HG02885 (cell line): ENCODE measurements at regions not wholly inside any gene's neighbourhood (a gene's known extent, or its start where the extent isn't known, plus 50 kb on each side); places are given as distances from the start of the nearest gene placed in this dataset.
"Not testable (repeated sequence)": the region's sequence is repeated elsewhere in the genome, so short reads cannot be mapped to it uniquely, and the experiment has no call there.

Source experiments
- ATAC-seq: cut with Tn5 transposase; IDR thresholded peaks from one replicate; pipeline ENCODE4 v1.9.1; 2021; ENCODE audit warnings: mild to moderate bottlenecking; ENCODE audit not compliant: unreplicated experiment, poor library complexity

GRCh38 chr11:16606784-16607674, 131.4 kb upstream of the C11orf58 start:
- no peak for ATAC-seq

- peak; percentile 93 for ATAC-seq
Measured at GRCh38 chr11:16605894-16606783, 132.3 kb upstream of the C11orf58 start.

- no peak for ATAC-seq
Measured at GRCh38 chr11:16605389-16605893, 133.0 kb upstream of the C11orf58 start.

DNA sequence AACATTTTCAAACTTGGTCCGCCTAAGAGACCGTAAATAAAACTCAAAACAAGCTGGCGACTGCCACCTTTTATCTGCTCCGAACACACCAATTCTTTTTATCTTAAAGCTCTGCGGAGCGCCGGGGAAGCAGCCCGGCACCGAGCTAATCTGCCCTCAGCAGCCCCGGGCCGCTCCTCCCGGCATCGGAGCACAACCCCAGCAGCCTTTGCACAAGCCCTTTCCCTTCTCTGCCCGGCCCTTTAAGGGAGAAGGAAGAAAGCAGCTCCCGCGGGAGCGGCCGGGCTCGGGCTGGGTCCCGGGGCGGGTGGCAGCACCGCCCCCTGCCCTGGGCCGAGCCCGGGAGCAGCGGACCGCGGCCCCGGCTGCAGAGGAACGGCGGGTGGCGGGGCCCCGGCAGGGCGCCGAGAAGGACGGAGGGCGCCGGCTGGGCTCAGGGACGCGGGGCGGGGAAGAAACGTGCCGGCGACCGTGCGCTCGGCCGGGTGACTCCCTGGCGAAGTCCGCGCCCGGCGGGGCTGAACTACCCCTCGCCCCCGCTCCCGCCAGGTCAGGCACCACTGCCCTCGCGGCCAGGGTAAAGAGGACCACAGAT, 133.6 kb upstream of the C11orf58 start:
- no peak for ATAC-seq

DNA sequence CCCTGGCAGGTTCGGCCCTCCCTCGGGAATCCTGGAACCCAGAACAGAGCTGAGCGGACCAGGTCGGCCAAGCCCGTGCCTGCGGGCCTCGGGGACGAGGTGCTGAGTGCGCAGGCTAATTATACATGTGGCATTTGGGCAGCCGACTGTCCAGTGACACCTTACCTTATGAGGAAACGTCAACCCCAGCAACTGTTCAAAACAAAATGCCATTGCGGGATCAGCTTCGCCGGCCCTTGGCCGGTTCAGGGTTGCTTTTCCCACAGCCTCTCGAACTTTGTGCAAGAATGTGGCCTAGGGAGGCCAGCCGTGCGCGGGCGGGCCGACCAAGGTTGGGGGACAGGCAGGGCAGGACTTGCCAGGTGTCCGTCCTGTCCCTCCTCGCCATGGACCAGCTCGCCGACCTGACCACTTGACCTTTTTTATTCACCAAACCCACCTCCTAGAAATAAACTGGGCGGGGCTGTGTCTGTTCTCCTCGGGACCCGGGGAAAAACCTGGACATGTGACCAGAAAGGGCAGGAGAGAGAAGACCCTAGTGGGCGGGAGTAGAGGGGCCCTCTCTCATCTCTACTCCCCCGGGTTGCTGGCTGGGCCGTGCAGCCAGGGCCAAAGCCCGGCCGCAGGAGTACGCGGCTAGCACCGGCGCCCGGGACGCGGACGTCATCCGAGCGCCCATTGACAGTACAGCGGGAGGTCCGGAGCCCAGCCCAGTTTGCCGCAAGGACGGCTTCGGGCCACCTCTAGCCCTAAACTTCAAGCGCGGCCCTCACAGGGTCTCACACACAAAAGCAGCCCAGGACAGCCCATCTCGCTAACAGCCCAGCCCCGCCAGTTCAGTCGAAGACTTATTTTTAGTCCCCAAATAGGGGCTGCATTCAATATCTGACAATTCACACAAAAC, 134.3 kb upstream of the C11orf58 start:
- ATAC-seq: no peak

GRCh38 chr11:16603245-16603644, 135.2 kb upstream of the C11orf58 start:
- ATAC-seq: no peak

GRCh38 chr11:16598906-16599305, 139.5 kb upstream of the C11orf58 start:
- ATAC-seq: no peak

GRCh38 chr11:16598032-16598431, 140.4 kb upstream of the C11orf58 start:
- no peak for ATAC-seq

DNA sequence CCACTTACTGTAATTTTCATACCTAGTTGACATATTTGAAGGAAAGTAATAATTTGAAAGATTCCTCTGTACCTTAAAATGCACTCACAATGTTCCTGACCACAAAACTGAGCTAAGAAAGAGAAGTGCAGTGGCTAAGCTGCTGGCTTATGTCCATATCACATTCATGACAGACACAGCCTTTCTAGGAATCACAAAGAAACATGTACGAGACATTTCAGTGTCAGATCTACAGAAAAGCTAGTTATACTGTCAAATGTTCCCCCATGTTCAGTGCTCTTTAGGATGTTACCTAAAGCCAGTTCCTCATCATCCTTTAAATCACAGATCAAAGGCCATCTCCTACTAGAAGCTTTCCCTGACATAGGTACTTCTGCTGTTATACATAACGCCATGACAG, 142.2 kb upstream of the C11orf58 start:
- no peak for ATAC-seq

DNA sequence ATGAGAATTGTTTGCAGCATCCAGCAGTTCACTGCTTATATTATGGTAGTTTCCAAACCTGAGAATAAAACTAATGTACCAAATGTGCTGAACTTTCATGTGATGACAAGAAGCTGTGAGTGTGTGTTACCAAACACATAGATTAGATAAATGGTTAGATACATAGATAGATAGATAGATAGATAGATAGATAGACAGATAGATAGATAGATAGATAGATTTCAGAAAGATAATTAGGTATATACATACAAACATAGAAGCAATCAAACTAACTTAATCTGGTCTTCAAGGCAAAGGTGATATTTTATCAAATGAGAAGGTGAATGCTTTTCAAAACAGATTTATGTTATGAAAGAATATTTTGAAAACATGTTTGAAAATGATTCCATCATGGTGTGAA, 147.3 kb upstream of the C11orf58 start:
- no peak for ATAC-seq

- ATAC-seq: no peak
Measured at GRCh38 chr11:16587670-16588069, 150.8 kb upstream of the C11orf58 start.

- ATAC-seq: no peak
Measured at GRCh38 chr11:16584569-16584968, 153.9 kb upstream of the C11orf58 start.

DNA sequence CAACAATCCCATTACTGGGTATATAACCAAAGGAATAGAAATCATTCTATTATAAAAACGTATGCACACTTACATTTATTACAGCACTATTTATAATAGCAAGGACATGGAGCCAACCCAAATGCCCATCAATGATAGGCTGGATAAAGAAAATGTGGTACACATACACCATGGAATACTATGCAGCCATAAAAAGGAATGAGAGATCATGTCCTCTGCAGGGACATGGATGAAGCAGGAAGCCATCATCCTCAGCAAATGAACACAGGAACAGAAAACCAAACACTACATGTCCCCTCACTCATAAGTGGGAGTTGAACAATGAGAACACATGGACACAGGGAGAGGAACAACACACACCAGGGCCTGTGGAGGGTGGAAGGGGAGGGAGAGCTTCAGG, 157.4 kb upstream of the C11orf58 start:
- not testable (repeated sequence) for ATAC-seq

DNA sequence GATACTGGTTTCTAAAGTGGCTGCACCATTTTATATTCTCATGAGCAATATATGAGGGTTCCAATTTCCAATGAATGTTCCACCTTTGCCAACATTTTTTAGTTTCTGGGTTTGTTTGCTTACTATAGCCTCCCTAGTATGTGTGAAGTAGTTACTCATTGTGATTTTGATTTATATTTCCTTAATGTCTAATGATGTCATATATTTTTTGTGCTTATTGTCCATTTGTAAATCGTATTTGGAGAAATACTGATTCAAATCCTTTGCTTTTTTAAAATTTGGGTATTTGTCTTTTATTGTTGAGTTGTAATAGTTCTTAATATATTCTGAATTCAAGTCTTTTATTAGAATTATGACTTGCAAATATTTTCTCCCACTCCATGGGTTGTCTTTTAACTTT, 161.0 kb upstream of the C11orf58 start:
- no peak for ATAC-seq

- not testable (repeated sequence) for ATAC-seq
Measured at GRCh38 chr11:16574889-16575288, 163.6 kb upstream of the C11orf58 start.

DNA sequence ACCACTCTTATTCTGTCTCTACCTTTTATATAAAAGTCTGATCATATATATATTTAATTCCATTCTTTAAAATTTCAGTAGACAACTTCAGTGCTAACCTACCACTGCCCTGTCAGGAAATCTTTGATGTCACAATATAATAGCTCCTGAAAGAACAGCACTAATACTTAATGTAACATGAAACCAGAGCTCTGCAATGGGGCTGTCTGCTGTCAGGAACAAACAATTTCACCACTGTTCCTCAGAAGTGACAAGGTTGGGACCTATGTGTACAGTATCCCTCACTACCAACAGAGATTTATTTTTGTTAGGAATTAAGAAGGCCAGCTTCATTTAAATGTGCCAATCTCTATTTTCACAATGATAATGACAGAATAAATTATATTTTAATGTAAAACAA, 165.5 kb upstream of the C11orf58 start:
- no peak for ATAC-seq

DNA sequence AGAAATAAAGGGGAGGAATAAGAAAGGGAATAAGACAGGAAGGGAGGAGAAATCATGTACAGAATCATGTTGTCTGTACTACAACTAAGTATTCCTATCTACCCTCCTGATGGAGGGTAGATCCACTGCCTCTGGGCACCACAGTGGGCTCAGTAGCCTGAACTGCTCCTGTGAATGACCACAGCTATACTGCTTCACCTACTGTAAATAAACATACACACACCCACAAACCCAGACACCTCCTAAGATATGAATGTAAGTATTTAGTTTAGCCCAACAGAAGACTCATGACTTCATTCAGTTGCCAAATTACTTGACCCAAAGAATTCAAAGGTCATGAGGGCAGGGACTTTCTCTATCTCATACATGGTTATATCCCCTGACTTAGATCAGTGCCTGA, 177.3 kb upstream of the C11orf58 start:
- ATAC-seq: no peak

DNA sequence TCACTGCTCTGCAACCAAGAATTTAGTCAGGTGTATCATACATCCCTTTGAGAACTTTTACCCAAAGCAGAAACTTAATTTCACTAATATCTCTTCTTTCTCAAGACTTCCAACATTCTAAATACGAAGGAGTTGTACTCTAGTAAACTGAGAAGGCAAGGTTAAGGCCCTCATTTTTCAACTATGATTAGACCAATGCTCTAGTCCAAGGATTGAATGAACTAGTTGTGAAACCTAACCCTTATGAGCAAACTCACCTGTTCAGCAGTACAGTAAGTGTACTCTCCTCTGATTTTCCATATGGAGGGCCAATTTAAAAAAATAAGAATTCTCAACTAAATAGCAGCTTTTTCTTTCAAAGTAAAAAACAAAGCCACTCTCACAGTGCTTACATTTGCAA, 180.0 kb upstream of the C11orf58 start:
- ATAC-seq: no peak

GRCh38 chr11:16555956-16556355, 182.5 kb upstream of the C11orf58 start:
- ATAC-seq: no peak

DNA sequence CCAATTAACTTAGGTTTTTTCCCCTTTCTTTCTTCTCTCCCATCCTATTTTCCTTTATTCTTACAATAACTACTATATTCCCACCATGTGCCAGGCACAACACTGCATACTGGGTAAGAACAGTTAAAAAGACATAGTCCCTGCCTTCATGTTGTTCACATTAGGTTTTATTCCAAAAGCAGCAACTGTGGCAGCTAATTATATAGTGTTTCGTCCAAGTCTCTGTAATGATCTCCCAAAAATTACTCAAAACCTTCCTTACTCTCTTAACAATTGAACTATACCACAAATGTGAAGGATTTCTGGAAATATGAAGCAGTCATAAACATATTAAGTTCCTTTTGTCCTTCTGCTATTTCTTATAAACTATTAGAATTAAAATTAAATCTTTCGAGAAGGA, 184.1 kb upstream of the C11orf58 start:
- no peak for ATAC-seq
